AG08396 (cell line): ENCODE measurements at regions not wholly inside any gene's neighbourhood (a gene's known extent, or its start where the extent isn't known, plus 50 kb on each side); places are given as distances from the start of the nearest gene placed in this dataset.

Experiments
- DNase-seq: peaks from one replicate; pipeline ENCODE4 v3.0.0; 2012; ENCODE audit warnings: low spot score, mixed read lengths

DNA sequence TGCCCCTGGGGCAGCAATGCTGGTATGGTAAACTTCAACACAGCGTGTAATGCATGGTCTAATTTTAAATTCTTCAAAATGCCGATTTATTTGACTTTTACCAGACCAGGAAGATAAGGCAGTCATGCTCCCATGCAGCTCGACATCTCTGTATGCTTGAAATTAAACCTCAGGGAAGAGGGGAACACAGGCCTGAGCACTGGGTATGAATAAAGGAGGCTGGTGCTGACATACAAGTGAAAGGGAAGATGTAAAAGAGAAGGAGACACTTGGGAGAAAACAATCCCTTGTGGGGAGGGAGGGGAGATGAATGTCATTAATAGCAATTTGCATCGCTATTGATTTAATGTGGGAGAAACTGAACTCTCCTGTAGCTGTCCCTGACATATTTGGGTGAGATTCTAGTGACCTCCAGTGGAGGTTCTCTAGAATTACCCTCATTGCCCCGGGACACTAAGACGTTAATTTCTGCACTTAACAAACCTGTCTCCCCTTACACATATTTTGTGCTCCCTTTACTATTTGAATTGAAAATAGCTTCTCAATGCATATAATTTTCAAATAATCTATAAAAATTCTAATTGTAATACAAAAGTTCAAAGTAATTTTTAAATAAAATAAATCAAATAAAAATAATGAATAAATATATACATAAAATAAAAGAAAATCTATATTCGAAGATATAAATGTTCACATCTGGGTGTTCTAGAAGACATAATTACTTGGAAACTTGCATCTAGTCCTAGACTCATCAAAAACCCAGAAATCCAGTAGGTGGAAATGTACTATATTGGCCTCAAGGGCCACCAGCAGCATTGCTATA is 283.1 kb downstream of the LMX1A start:
- peak; percentile 60 for DNase-seq

DNA sequence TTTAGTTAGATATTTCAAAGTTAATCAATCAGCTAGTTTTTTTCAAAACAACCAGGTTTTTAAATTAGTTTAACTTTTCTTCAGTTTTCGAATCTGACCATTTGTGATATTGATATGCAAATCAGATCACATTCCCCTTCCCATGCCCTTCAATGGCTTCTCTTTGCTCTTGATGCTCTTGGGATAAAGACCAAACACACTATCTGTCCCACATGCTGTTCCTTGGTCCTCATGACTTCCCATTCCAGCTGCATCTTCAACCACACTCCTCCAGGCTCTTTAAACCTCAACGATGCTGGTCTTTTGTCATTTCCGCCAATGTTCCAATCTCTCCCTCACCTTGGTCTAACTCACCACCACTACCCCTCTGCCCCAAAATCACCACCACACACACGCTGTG is 285.8 kb downstream of the LMX1A start:
- no peak for DNase-seq

DNA sequence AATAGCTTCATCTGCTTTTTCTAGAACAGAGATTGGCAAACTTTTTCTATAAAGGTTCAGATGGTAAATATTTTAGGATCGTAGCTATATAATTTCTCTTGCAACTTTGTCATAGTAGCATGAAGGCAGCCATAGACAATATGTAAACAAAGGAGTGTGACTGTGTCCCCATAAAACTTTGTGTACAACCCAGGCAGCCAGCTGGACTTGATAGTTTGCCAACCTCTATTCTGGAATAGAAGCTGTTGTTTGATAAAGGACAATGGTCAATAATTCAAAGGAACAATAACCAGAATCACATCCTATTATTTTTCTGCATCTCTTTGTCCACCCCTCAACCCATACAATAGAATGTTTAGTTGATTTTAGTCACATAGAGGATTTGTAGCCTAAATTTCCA is 286.7 kb downstream of the LMX1A start:
- DNase-seq, result no peak

DNA sequence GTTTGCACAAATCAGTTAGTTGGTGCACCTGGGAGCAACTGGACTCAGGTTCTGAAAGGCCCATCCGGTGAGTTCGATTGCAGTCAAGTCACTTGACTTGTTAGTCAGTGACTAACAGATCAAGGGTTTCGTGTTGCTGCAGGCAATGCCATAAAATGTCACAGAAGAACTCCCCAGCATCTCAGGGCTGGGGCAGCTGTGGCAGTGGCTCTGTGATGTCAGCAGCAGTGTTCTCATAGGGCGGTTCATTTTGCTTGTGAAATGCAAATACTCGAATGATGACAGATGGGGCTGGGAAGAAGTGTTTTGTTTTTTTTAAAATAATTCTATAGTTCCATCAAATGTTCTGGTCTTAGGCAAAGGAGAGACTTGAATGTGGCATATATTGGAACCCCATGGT is 287.8 kb downstream of the LMX1A start:
- DNase-seq, result no peak

DNA sequence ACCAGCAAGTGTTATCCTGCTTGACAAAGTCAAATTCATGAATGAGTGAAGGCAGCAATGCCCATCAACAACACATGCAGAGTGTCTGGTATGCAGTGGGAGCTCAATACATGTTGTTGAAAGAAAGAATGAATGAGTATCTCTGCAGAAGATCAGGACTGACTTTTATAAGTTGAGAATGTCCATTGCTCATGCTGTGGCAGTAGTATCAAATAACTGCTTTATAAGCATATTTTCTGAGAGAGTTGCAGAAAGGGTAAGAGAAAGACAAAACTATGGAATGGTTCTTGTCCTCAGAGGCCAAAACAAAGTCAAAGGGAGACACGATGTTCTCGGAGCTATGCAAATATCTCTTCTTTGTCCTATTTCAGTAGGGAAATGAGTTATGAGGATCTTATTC is 288.7 kb downstream of the LMX1A start:
- DNase-seq, result no peak

DNA sequence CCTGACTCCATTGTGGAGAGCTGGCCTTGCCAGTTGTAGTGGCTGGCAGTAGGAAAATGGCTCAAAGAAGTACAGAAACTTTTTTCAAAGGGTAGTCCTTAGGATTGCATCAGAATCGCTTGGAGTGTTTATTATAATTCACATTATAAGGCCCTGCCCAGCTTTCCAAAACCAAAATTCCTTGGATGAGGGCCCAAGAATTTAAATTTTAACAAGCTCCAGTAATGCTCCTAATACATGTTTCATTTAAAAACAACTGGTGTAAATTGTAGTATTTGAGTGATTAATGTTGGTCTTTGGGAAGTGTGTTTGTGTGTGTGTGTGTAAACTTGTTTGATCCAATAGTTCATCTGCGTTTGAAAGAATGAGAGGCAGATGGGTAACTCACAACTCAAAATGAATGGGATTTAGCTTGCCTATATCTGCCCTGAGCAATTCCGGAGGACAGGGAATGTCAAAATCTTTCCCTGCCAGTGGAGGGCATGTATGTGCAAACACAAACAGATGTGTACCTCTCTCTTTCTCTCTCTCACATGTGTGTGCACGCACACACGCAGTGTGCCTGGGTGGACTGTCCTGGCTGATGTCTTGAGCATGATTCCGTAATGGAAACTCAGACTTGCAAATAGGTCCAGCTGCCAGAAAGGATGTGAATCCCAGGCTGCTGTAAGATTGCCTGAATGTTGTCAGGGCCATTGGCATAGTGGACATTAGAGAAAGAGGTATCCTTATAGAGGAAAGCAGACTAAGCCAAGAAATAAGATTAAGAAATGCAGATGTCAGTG is 293.1 kb downstream of the LMX1A start:
- DNase-seq, result no peak

DNA sequence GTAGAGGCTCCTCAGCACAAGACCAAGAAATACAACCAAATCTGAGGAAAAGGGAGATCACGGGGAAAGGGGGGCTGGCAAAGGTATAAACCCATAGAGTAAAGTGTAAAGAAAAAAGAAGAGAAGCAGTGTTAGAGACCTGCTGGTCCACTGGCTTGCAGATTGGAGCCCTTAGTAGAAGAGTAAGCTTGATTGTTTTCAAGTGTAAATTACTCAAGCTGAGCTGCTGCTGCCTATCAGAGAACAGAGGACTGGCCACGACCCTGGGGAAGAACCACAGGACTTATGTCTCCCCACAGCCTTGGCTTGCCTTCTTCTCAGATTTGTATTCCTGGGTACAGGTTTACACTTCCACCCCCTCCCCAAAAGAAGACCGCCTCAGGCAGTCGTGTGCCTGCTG is 294.2 kb downstream of the LMX1A start:
- no peak for DNase-seq

DNA sequence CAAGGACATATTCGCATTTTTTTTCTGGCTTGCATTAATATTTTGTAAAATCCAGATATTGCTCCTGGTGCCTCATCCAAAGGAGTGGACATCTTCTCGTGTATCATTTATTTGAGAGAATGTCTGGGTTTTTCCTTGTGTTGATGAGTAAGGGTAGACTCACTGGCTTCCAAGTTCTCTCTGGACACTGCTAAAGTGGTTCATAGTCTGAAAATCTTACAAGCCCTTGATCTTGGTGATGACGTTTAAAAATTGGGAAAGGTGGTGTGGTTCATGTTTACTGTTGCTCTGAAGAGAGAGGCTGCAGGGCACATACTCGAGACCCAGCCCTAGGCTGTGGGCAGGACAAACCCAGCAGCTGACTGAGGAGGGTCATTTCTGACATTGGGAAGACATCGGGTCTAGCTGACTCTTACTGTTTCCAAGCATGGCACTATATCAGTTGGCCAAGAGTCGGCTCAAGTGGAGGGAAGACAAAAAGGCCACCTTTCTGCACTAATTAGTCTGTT is 296.2 kb downstream of the LMX1A start:
- DNase-seq, result no peak

DNA sequence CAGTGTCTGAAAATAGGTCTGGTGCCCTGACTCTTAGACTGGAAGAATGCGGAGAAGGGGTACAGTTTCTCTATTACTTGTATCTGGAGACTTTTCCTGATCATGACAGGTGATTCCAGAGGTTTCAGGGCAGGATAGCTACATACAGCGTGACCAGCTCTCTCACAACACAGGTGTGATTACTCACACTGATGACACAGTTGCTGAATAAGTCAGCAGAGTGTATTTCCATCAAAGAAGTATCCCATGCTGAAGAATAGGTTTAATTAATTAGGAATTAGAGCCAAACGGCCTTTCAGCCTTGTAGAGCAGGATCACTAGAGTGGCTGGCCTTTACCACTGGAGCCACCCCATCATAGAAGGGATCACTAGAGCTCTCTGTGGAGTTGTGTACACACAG is 298.6 kb downstream of the LMX1A start:
- no peak for DNase-seq

DNA sequence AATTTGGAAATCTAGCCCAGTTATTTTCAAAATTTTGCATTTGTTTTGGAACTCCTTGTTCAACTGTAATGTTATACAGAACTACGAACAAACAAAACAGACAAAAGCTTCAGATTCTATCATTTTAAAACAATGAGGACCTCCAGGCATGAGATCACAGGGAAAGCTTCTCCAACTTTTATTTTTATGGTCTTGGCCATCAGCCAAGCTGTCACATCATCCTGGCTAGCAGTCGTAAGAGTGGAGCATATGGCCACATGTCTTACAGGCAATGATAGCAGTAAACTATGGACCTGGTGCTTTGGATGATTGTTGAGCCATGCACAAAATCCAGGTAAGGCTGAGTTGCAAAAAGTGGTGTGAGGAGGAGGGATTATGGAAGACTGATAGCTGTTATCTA is 299.6 kb downstream of the LMX1A start:
- no peak for DNase-seq

DNA sequence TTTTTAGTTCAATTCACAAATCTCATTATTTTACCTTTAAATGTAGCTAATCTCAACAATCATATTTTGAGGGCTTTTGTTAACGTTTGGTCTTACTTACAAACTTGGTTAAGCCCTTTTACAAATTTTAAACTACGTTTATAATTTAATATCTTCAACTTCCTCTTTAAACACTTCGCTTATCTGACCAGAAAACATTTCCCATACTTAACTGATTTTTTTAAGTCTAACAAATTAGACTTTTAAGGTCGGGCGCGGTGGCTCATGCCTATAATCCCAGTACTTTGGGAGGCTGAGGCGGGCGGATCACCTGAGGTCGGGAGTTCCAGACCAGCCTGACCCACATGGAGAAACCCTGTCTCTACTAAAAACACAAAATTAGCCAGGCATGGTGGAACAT is 300.9 kb downstream of the LMX1A start:
- DNase-seq, result no peak

DNA sequence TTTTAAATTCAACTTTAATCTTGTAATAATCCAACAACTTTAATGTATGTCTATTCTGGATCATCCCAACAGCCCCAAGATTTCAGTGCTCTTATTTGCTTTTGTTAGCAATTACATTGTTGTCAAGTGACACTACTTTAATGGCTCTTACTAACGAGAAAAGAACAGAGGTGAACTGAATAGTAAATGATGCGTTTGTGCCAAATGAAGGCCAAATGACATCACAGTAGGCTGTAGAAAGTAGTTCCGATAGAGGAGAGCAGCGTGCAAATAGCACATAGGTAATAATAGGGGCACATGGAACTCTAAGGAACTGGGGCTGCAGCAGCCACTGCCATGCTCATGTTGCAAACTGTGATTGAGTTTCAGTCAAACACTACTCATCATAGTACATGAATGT is 301.9 kb downstream of the LMX1A start:
- no peak for DNase-seq

DNA sequence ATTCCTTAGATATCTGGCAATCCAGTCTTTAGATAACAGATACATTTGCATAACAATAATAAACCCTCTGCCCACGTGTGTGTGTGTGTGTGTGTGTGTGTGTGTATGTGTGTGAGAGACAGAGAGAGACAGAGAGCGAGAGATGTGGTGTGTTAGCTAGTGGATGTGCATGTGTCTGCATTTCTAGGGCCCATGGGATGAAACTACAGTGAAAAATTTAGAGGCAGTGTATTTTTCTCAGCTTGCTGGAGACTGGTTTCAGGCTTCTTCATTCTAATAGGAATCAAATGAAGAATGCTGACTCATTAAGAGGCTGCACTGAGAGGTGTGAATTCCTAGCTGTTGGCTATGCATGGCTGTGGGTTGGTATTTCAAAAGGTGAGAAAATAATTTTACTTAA is 303.2 kb downstream of the LMX1A start:
- DNase-seq, result no peak

DNA sequence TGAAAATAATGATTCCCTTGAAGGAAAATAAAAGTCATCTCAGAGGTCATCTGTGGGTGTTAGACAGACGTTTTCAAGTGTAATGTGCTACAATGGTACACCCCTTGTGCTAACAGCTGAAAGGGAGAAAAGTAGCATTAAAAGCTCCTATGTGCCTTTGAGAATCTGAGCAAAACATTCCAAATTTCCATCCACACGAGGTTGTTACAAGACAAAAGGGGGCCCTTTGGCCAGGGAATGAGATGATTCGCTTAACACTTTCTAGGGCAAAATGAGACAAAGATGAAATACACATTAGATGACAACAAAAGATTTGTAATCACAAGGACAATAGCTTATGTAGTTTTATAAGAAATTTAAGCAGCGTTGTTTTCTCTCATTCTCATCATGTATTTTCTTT is 303.6 kb downstream of the LMX1A start:
- no peak for DNase-seq

DNA sequence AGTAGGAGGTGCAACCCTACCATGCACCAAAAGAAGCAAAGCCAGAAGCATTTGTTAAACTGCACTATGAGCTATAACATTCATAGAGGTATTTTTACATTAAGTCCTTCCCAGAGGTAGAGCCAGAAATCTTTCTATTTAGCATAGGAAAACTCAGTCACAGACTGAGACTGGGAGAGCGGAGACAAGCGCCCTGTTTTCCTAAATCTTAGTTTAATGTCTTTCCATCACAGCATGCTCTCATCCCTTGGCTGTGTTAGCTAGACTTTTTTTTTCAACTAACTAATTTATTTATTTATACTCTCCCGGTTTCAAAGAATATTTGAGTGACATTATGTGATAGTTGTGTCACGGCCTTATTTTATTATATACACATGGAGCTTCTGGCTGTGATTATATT is 304.1 kb downstream of the LMX1A start:
- no peak for DNase-seq

DNA sequence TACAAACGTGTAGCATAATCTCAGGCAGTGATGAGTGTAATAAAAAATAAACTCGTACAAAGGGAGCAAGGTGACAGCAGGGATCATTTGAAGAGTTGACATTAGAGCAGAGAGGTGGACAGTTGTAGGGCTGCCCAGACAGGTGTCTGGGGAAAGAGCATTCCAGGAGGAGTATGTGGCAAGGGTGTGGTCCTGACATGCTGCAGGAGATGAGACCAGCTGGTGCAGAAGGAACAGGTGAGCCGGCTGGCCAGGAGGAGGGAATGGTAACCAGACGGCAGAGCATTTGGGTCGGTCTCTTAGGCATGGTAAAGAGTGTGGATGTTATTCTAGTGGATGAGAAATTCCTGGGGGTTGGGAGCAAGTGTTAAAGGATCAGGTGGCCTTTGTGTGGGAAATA is 306.3 kb downstream of the LMX1A start:
- no peak for DNase-seq

DNA sequence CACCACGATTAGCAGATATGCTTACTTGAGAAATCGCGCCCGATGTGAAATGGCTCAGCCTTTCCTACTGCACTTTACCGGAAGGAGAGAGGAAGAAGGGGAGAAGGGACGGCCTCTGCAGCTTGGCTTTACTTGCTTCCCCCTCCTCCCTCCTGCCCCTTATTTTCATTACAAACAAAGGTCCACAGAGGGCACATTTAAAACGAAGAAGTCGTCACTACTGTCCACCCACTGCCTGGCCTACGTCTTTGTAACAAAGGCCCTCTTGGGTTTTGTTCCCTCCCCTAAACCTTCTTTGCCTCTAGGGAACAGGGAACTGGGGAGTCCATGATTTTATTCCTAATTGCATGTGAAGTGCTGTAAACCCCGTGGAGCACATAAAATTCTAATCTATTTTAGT is 308.5 kb downstream of the LMX1A start:
- no peak for DNase-seq

DNA sequence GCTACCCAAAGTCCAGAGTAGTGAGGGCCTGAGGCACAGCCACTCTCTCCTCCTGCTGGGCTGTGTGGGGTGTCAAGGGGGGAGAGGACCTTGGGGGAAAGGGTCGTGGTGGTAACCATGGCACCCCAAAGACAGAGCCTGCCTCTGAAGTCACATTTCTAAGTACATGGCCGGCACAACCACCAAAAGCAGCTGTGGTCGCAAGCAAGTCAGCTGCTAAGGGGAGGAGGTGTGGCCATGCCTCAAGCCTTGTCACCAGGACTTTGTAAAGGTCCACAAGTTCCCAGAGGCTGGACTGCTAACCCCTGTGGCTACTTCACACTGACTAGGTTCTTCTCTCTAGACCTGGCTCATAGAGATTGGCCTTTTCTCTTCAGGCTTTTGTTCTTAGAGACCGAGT is 310.6 kb downstream of the LMX1A start:
- no peak for DNase-seq

DNA sequence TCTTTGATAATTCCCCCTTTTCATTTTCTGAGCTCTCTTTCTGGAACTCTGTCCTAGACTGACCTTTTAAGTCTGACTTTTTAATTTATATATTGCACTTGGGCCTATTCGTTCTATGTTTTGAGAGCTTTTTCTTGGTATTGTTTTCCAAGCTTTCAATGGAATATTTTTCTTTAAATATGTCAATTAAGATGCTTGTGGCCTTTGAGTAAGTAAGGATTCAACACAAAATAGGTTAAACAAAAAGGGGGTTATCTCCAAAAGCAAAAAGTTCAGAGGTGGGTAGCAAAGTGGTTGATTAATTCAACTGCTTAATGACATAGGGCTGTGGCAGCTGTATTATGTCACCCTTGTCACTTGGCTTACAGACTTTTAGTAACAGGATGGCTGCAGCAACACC is 315.9 kb downstream of the LMX1A start:
- DNase-seq, result no peak

DNA sequence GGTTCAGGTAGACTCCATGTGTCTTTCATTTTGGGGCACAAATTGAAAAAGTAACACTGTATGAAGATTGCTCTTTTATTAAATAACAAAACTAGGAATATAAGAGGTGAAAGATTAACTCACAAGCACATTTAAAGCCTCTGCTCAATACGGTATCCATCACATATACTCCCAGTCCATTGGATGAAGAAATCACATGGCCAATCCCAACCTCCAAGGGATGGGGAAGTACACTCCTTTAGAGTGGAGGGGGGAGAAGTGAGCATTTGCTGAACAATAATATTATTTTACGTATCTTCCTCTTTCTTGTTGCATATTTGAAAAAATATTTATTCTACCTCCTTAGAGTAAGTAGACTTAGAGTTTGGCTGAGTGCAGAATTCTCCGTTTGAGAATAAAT is 316.5 kb downstream of the LMX1A start:
- no peak for DNase-seq

DNA sequence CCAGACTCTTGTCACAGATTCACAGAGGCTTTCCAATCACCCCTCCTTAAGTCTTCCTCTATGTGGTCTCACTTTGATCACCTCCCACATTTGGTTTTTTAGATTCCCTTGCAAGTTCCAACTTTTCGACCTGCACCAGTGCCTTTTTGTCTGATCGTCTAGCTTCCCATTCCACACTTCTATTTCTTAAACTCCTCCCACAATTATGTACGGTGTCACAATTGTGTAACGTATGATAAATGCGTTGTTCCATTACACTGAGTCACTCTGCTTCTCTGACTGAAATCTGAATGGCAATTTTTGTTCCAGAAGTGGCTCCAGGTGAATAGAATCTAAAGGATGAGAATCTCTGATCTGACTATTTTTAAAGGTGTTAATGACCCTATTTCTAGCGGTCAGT is 320.1 kb downstream of the LMX1A start:
- no peak for DNase-seq

DNA sequence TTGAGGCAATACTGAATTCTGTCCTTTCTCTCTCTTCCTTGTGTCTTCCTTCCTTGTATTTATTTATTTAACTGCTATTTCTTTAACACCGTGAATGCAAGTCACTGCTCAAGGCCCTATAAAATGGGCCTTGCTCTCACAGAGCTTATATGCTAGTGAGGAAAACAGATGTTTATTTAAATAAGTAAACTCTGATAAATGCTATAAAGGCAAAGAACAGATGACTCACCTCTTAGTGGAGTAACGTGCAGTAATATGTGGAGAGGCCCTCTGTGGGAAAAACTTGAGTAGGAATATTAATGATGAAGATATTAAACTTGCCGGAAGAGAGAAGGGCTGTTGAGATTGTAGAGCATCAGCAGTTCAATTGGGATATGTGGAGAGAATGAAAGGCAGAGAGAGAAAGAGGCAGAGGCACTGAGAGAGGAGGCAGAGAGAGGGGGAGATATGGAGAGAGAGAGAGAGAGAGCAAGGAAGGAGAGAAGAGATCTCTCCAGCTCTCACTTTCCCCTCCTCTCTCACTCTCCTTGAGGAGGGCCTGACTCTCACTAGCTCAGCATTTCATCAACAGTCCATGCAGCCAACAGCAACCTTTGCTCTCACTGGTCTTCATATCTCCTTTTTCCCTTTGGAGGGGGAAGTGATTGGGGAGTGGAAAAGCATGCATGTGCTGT is 322.2 kb downstream of the LMX1A start:
- DNase-seq, result no peak

DNA sequence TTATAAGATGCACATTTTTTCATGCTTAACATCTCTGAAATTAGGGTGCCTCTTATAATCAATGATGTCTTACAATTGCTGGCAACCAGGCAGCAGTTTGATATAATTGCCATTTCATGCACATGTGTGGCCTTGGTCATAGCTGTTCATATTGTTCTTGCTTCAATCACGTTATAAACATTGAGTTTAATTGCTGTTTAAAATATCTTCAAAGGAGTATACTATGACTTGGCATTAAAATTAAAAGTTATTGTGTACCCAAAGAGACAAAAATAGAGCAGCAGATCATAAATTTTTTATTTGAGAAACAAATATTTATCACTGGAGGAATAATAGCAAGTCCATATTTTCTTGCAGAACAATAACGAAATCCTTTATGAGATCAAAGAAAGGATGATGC is 325.5 kb downstream of the LMX1A start:
- DNase-seq, result no peak
